HEK293 (cell line): ENCODE measurements at regions not wholly inside any gene's neighbourhood (a gene's known extent, or its start where the extent isn't known, plus 50 kb on each side); places are given as distances from the start of the nearest gene placed in this dataset.

Experiments used
- ATF2 ChIP-seq: fragments of 450-650 bp; formaldehyde crosslinking; IDR thresholded peaks from 2 replicates; pipeline ENCODE4 v1.5.1; 2016; ENCODE audit warnings: missing biosample characterization, missing genetic modification characterization, low read depth
- HOXA7 ChIP-seq: sonication (generic); formaldehyde crosslinking; IDR thresholded peaks from 2 replicates; pipeline ENCODE4 v1.8.1; 2022; ENCODE audit warnings: missing genetic modification reagents, borderline replicate concordance
- PBX3 ChIP-seq: sonication (generic); formaldehyde crosslinking; IDR thresholded peaks from 2 replicates; pipeline ENCODE4 v1.8.1; 2022; ENCODE audit warnings: mild to moderate bottlenecking, moderate library complexity, missing genetic modification reagents
- ZNF133 ChIP-seq: fragments of 450-650 bp; formaldehyde crosslinking; IDR thresholded peaks from 2 replicates; pipeline ENCODE4 v1.5.1; 2016; ENCODE audit warnings: missing biosample characterization, missing genetic modification characterization
- ZNF292 ChIP-seq: fragments of 450-650 bp; formaldehyde crosslinking; IDR thresholded peaks from 2 replicates; pipeline ENCODE4 v1.5.1; 2016; ENCODE audit warnings: low read depth, missing biosample characterization, missing genetic modification characterization, borderline replicate concordance
- ZNF311 ChIP-seq: fragments of 450-650 bp; formaldehyde crosslinking; IDR thresholded peaks from 2 replicates; pipeline ENCODE4 v1.5.1; 2017; ENCODE audit warnings: missing biosample characterization, missing genetic modification characterization, borderline replicate concordance
- ZNF426 ChIP-seq: fragments of 450-650 bp; formaldehyde crosslinking; IDR thresholded peaks from 2 replicates; pipeline ENCODE4 v1.5.1; 2017; ENCODE audit warnings: missing biosample characterization, missing genetic modification characterization, mild to moderate bottlenecking, inconsistent platforms, moderate library complexity
- ZNF560 ChIP-seq: fragments of 450-650 bp; formaldehyde crosslinking; IDR thresholded peaks from 2 replicates; pipeline ENCODE4 v1.5.1; 2017; ENCODE audit warnings: missing biosample characterization, missing genetic modification characterization, borderline replicate concordance
- ZNF596 ChIP-seq: fragments of 450-650 bp; IDR thresholded peaks from 2 replicates; pipeline ENCODE4 v1.5.0; 2018; ENCODE audit warnings: missing biosample characterization, mild to moderate bottlenecking, missing genetic modification characterization, moderate library complexity
- ZNF624 ChIP-seq: fragments of 450-650 bp; formaldehyde crosslinking; IDR thresholded peaks from 2 replicates; pipeline ENCODE4 v1.5.1; 2017; ENCODE audit warnings: missing biosample characterization, missing genetic modification characterization
- TF ChIP-seq, protein P1 (sequence below): fragments of 450-650 bp; formaldehyde crosslinking; IDR thresholded peaks from 2 replicates; pipeline ENCODE4 v1.5.1; 2016; ENCODE audit warnings: missing biosample characterization, missing genetic modification characterization

DNA sequence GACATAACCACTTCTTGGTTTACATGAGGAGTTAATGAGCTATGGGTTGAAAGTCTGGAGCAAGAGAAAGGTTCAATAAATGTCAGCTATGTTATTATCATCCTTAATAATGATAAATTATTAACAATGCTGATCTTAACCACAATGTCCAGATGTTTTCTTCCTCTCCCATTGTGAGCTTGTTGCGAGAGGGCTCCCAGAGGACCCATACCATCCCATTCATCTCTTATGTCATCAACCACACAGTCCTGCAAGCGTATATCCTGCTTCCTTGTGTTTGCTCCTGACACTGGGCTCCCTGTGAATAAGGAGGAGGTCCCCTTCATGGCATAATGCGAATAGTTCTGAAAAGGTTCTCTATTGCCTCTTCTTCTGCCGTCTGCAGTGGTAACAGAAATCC, 266.8 kb downstream of the TLE3 start:
- TF ChIP-seq ZNF560, result no peak
- no peak for TF ChIP-seq ZNF311
- TF ChIP-seq PBX3 (CRISPR knock-in tag), result no peak
- TF ChIP-seq ZNF133 (tag by site-specific recombination), result no peak
- TF ChIP-seq HOXA7 (CRISPR knock-in tag), result no peak
- no peak for TF ChIP-seq ZNF292 (tag by site-specific recombination)
- no peak for TF ChIP-seq ZNF624 (tag by site-specific recombination)
- TF ChIP-seq, protein P1, sequence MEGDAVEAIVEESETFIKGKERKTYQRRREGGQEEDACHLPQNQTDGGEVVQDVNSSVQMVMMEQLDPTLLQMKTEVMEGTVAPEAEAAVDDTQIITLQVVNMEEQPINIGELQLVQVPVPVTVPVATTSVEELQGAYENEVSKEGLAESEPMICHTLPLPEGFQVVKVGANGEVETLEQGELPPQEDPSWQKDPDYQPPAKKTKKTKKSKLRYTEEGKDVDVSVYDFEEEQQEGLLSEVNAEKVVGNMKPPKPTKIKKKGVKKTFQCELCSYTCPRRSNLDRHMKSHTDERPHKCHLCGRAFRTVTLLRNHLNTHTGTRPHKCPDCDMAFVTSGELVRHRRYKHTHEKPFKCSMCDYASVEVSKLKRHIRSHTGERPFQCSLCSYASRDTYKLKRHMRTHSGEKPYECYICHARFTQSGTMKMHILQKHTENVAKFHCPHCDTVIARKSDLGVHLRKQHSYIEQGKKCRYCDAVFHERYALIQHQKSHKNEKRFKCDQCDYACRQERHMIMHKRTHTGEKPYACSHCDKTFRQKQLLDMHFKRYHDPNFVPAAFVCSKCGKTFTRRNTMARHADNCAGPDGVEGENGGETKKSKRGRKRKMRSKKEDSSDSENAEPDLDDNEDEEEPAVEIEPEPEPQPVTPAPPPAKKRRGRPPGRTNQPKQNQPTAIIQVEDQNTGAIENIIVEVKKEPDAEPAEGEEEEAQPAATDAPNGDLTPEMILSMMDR (tag by site-specific recombination), result no peak
- no peak for TF ChIP-seq ATF2
- TF ChIP-seq ZNF426 (tag by site-specific recombination), result no peak
- no peak for TF ChIP-seq ZNF596
